ENCODE measurements at regions not wholly inside any gene's neighbourhood (a gene's known extent, or its start where the extent isn't known, plus 50 kb on each side); places are given as distances from the start of the nearest gene placed in this dataset.

GRCh38 chr9:135019224-135019623, 68.2 kb upstream of the OLFM1 start:
- no peak for ATAC-seq
- intact Hi-C loops (cut with DNase I) = no loop called here
- H3K27me3 ChIP-seq (ENCODE audit: insufficient read depth in 3 of 3, low read length in 2 of 3) = peaks cover 0 to 31% (median 10%) of the 10 kb centered on the region in 3 donors

GRCh38 chr9:135020481-135021392, 66.7 kb upstream of the OLFM1 start:
- H3K36me3 ChIP-seq (ENCODE audit: insufficient read depth in 1 of 2, low read depth in 1 of 2) = no peaks in the 10 kb centered on the region
- 59 to 66% (median 59%) methylated on average over 24 of the region's 24 CpGs for WGBS, 3 donors
- H3K27ac ChIP-seq = no peak overlapping the region
- H3K4me1 ChIP-seq = no peaks in the 10 kb centered on the region
- intact Hi-C loops (cut with DNase I) = no loop called here
- DNase-seq (peak in 1 of 2 donors; percentile 19), ATAC-seq (no peak)
- TF ChIP-seq CTCF (IDR thresholded peaks at IDR 0.05) = no peak
- H3K9me3 ChIP-seq = no peaks in the 10 kb centered on the region
- H3K4me3 ChIP-seq = no peak overlapping the region
- H3K27me3 ChIP-seq (ENCODE audit: insufficient read depth in 3 of 3, low read length in 2 of 3) = peaks cover 0 to 28% (median 9%) of the 10 kb centered on the region in 3 donors

More at GRCh38 chr9:135019224-135019623, 68.2 kb upstream of the OLFM1 start:
- Histone ChIP-seq H3K27ac (no peak overlapping the region), H3K4me3 (no peak overlapping the region), H3K4me1 (no peaks in the 10 kb centered on the region), H3K36me3 (ENCODE audit: insufficient read depth in 1 of 2, low read depth in 1 of 2) (no peaks in the 10 kb centered on the region), H3K9me3 (no peaks in the 10 kb centered on the region)
- DNase-seq = peak in 1 of 2 donors; percentile 23
- WGBS, 3 donors = 79 to 82% (median 82%) methylated on average over 5 of the region's 5 CpGs
- TF ChIP-seq CTCF (IDR thresholded peaks at IDR 0.05) = no peak

GRCh38 chr9:135021393-135021789, 66.1 kb upstream of the OLFM1 start:
- Histone ChIP-seq H3K27me3 (ENCODE audit: insufficient read depth in 3 of 3, low read length in 2 of 3) (peaks cover 0 to 28% (median 9%) of the 10 kb centered on the region in 3 donors), H3K27ac (no peak overlapping the region), H3K36me3 (ENCODE audit: insufficient read depth in 1 of 2, low read depth in 1 of 2) (no peaks in the 10 kb centered on the region), H3K4me1 (no peaks in the 10 kb centered on the region), H3K4me3 (no peak overlapping the region), H3K9me3 (no peaks in the 10 kb centered on the region)
- peak in 1 of 2 donors; percentile 39 for DNase-seq
- no peak for TF ChIP-seq CTCF (IDR thresholded peaks at IDR 0.05)
- 45 to 69% (median 48%) methylated on average over 8 of the region's 8 CpGs for WGBS, 3 donors
- intact Hi-C loops (cut with DNase I) = no loop called here
- ATAC-seq = no peak

GRCh38 chr9:135022191-135022870, 65.1 kb upstream of the OLFM1 start:
- Histone ChIP-seq H3K4me1 (no peaks in the 10 kb centered on the region), H3K36me3 (ENCODE audit: insufficient read depth in 1 of 2, low read depth in 1 of 2) (no peaks in the 10 kb centered on the region), H3K27me3 (ENCODE audit: insufficient read depth in 3 of 3, low read length in 2 of 3) (peaks cover 0 to 28% (median 11%) of the 10 kb centered on the region in 3 donors), H3K27ac (no peak overlapping the region), H3K9me3 (no peaks in the 10 kb centered on the region), H3K4me3 (no peak overlapping the region)
- intact Hi-C loops (cut with DNase I) = no loop called here
- TF ChIP-seq CTCF (IDR thresholded peaks at IDR 0.05) = no peak
- no peak for ATAC-seq
- peak in 1 of 2 donors; percentile 42 for DNase-seq
- 85 to 87% (median 86%) methylated on average over 18 of the region's 18 CpGs for WGBS, 3 donors

All from psoas muscle (tissue), 7 donors.